ENCODE measurements at regions not wholly inside any gene's neighbourhood (a gene's known extent, or its start where the extent isn't known, plus 50 kb on each side); places are given as distances from the start of the nearest gene placed in this dataset.

DNA sequence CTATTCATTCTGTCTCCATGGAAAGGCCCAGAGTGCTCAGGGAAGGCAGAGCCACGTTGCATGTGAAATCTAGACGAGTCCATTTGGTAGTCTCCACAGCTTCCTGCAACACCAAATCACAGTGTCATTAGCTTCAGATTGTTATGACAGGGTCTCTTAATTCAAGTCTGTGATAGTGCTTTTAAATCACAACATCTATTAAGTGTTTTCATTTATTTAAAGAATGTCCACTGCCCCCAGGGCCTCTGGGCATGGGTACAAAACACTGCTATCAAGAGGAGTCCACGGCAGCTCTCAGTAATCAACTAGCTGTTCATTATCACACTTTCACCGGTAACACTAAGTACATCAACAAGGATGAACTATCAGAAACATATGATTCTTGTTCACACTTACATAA, 455.9 kb upstream of the JARID2 start:
- H3K4me3 ChIP-seq: no peak overlapping the region
- TF ChIP-seq, protein P1, sequence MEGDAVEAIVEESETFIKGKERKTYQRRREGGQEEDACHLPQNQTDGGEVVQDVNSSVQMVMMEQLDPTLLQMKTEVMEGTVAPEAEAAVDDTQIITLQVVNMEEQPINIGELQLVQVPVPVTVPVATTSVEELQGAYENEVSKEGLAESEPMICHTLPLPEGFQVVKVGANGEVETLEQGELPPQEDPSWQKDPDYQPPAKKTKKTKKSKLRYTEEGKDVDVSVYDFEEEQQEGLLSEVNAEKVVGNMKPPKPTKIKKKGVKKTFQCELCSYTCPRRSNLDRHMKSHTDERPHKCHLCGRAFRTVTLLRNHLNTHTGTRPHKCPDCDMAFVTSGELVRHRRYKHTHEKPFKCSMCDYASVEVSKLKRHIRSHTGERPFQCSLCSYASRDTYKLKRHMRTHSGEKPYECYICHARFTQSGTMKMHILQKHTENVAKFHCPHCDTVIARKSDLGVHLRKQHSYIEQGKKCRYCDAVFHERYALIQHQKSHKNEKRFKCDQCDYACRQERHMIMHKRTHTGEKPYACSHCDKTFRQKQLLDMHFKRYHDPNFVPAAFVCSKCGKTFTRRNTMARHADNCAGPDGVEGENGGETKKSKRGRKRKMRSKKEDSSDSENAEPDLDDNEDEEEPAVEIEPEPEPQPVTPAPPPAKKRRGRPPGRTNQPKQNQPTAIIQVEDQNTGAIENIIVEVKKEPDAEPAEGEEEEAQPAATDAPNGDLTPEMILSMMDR (IDR thresholded peaks at IDR 0.05): no peak
- TF ChIP-seq POLR2A (IDR thresholded peaks at IDR 0.05): no peak
- no peaks in the 10 kb centered on the region for H3K27me3 ChIP-seq
- intact Hi-C loops (cut with DNase I): no loop called here
- no peaks in the 10 kb centered on the region for H3K4me1 ChIP-seq
- WGBS, 2 donors: 68 to 72% methylated on average over 4 of the region's 4 CpGs
- no peak overlapping the region for H3K27ac ChIP-seq
- H3K36me3 ChIP-seq (replicated peaks in 1 of 2; ENCODE audit: insufficient read depth in 1 of 2, low read depth in 2 of 2): no peaks in the 10 kb centered on the region
- DNase-seq: no peak
- no peaks in the 10 kb centered on the region for H3K9me3 ChIP-seq
- no peak for ATAC-seq

DNA sequence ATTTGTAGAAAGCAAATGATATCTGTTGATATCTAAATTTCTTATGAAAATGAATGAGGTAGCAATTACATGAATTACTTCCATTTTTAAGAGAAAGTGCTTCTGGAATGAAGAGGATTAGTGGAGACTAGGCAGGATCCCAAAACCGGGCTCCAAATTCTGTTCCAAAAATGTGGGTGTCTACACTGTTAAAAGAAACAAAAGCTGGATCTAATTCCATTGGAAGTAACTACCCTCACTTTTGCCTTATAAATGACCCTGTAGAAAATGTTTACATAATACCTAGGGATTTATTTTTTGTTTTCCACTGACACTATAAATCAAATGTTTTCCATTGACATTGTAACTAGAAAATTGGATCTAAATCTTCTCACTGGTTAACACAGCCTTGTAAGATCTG, 454.9 kb upstream of the JARID2 start:
- Histone ChIP-seq H3K36me3 (replicated peaks in 1 of 2; ENCODE audit: insufficient read depth in 1 of 2, low read depth in 2 of 2) (no peaks in the 10 kb centered on the region), H3K4me3 (no peak overlapping the region), H3K4me1 (no peaks in the 10 kb centered on the region), H3K9me3 (no peaks in the 10 kb centered on the region), H3K27ac (no peak overlapping the region), H3K27me3 (no peaks in the 10 kb centered on the region)
- DNase-seq: no peak
- TF ChIP-seq, protein P1 (IDR thresholded peaks at IDR 0.05): no peak
- TF ChIP-seq POLR2A (IDR thresholded peaks at IDR 0.05): no peak
- ATAC-seq: no peak
- intact Hi-C loops (cut with DNase I): no loop called here
- WGBS, 2 donors: 60 to 68% methylated on average over 1 of the region's 1 CpG

DNA sequence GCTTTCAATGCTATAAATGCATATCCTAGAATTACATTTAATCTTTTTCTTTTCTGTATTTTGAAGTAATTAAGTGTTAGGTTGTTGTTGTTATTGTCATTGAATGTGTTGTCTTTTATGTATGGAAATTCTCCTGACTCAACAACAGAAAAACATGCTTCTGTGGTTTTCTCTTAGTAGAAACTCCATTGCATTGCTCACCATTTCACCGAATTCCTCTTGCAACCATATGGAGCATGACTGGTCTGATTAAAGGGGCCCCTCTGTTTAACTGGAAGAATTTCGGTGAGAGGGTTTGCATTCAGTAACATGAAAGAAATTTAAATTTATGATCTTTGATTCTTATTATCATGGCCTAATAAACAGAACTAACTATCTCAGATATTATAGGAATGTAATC, 454.3 kb upstream of the JARID2 start:
- Histone ChIP-seq H3K4me3 (no peak overlapping the region), H3K36me3 (replicated peaks in 1 of 2; ENCODE audit: insufficient read depth in 1 of 2, low read depth in 2 of 2) (no peaks in the 10 kb centered on the region), H3K4me1 (no peaks in the 10 kb centered on the region), H3K27ac (no peak overlapping the region), H3K27me3 (no peaks in the 10 kb centered on the region), H3K9me3 (no peaks in the 10 kb centered on the region)
- DNase-seq: no peak
- TF ChIP-seq, protein P1 (IDR thresholded peaks at IDR 0.05): no peak
- no peak for TF ChIP-seq POLR2A (IDR thresholded peaks at IDR 0.05)
- 68 to 79% methylated on average over 2 of the region's 2 CpGs for WGBS, 2 donors
- intact Hi-C loops (cut with DNase I): no loop called here
- ATAC-seq: no peak

DNA sequence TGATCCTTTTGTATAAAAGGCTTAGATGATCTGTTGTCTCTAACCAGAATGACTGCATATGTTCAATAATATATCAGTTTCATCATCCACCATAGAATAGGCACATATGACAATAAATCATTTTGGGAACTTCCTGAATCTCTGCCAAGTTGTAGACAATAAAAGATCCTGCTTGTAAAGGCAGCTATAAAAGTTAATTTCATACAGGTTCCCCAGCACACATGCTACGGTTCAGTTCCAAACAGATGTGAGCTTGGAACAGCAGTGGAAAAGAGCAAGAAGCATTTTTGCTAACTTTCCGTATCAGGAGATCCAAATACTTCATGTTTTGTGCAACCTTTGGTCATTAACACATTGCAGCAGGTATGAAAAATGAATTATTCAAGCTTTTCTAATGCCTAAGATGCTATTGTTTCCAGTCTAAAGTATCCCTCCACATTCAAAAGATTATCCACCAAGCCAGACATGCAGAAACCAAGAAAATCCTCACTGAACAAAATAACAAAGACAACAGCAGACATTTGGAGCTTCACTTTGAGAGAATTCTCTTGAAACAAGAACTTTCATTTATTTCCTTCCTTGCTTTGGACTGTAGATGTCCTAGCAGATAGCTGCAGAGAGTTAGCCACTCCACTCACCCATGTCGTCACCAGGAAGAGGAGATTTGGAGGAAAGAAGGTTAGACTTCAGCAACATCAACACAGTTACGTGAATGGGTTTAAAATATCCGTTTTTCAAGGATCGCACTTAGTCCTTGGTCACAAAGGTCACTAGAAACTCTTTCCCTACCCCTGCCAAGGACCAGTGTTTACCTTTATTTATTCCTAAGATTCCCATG, 453.5 kb upstream of the JARID2 start:
- ATAC-seq: no peak
- Histone ChIP-seq H3K27me3 (no peaks in the 10 kb centered on the region), H3K4me3 (no peak overlapping the region), H3K4me1 (no peaks in the 10 kb centered on the region), H3K27ac (no peak overlapping the region), H3K36me3 (replicated peaks in 1 of 2; ENCODE audit: insufficient read depth in 1 of 2, low read depth in 2 of 2) (no peaks in the 10 kb centered on the region), H3K9me3 (no peaks in the 10 kb centered on the region)
- intact Hi-C loops (cut with DNase I): no loop called here
- TF ChIP-seq POLR2A (IDR thresholded peaks at IDR 0.05): no peak
- TF ChIP-seq, protein P1 (IDR thresholded peaks at IDR 0.05): no peak
- WGBS, 2 donors: 52 to 66% methylated on average over 6 of the region's 6 CpGs
- DNase-seq: no peak

DNA sequence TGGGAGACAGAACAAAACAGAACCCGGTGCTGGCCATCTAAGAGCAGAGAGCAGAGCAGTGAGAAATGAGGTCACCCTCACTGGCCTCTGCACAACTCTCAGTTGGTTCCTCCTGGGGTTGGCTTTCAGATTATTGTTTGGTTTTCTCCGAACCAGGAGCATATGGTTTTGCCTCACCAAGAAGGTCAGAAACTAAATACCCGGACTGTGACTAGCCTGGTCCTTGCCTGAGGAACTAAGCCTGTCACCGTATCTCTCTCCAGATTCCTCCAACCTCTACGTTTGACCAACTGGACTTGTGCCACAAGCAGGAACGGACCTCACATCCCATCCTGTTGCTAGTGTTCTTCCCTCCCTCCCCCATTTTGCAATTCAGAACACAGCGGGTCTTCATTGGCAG, 450.4 kb upstream of the JARID2 start:
- no peak overlapping the region for H3K27ac ChIP-seq
- H3K36me3 ChIP-seq (replicated peaks in 1 of 2; ENCODE audit: insufficient read depth in 1 of 2, low read depth in 2 of 2): no peaks in the 10 kb centered on the region
- ATAC-seq (no peak), DNase-seq (no peak)
- H3K9me3 ChIP-seq: no peaks in the 10 kb centered on the region
- no peak for TF ChIP-seq POLR2A (IDR thresholded peaks at IDR 0.05)
- TF ChIP-seq, protein P1 (IDR thresholded peaks at IDR 0.05): no peak
- 72 to 82% methylated on average over 7 of the region's 7 CpGs for WGBS, 2 donors
- intact Hi-C loops (cut with DNase I): no loop called here
- H3K4me1 ChIP-seq: no peaks in the 10 kb centered on the region
- no peak overlapping the region for H3K4me3 ChIP-seq
- no peaks in the 10 kb centered on the region for H3K27me3 ChIP-seq

Measured in body of pancreas (tissue), 4 donors.